Calu3 (cell line): ENCODE measurements at regions not wholly inside any gene's neighbourhood (a gene's known extent, or its start where the extent isn't known, plus 50 kb on each side); places are given as distances from the start of the nearest gene placed in this dataset.

Experiments used
- BruUV-seq: library from RNA; stranded (reverse); fragments of 400-500 nt; replicated peaks from 2 replicates; lab custom pipeline; 2021; lab: Mats Ljungman, UMichigan
- CTCF ChIA-PET: fragments of 300-600 bp; sonication (Branson Sonifier 250); formaldehyde crosslinking; loops from one replicate; lab custom pipeline; 2022; ENCODE audit warnings: antibody characterized with exemption; lab: Charles Lee
- DNase-seq: peaks from one replicate; pipeline ENCODE4 v3.0.0; 2022
- H3K27ac Mint-ChIP-seq: one replicate; pipeline ENCODE4 v1.8.0; 2022; ENCODE audit warnings: mixed read lengths; ENCODE audit not compliant: unreplicated experiment
- H3K27me3 Mint-ChIP-seq: one replicate; pipeline ENCODE4 v1.8.0; 2022; ENCODE audit warnings: mixed read lengths; ENCODE audit not compliant: unreplicated experiment
- H3K36me3 Mint-ChIP-seq: one replicate; pipeline ENCODE4 v1.8.0; 2022; ENCODE audit warnings: mild to moderate bottlenecking, moderate library complexity, mixed read lengths; ENCODE audit not compliant: insufficient read depth, unreplicated experiment
- H3K4me1 Mint-ChIP-seq: one replicate; pipeline ENCODE4 v1.8.0; 2022; ENCODE audit warnings: mild to moderate bottlenecking, low read depth, mixed read lengths; ENCODE audit not compliant: unreplicated experiment
- H3K4me3 Mint-ChIP-seq: one replicate; pipeline ENCODE4 v1.8.0; 2022; ENCODE audit warnings: mild to moderate bottlenecking, low read depth, moderate library complexity, mixed read lengths; ENCODE audit not compliant: unreplicated experiment
- H3K9me3 Mint-ChIP-seq: one replicate; pipeline ENCODE4 v1.8.0; 2022; ENCODE audit warnings: low read depth, mixed read lengths; ENCODE audit not compliant: unreplicated experiment
- CTCF ChIP-seq: fragments of 200-600 bp; IDR thresholded peaks from one replicate; pipeline ENCODE4 v1.8.0; 2022; ENCODE audit warnings: antibody characterized with exemption; ENCODE audit not compliant: unreplicated experiment
- intact Hi-C: fragments of 100-400 bp; cut with micrococcal nuclease; formaldehyde crosslinking; loops from one replicate; pipeline ENCODE4 v1.10.0; 2022; ENCODE audit not compliant: unreplicated experiment

DNA sequence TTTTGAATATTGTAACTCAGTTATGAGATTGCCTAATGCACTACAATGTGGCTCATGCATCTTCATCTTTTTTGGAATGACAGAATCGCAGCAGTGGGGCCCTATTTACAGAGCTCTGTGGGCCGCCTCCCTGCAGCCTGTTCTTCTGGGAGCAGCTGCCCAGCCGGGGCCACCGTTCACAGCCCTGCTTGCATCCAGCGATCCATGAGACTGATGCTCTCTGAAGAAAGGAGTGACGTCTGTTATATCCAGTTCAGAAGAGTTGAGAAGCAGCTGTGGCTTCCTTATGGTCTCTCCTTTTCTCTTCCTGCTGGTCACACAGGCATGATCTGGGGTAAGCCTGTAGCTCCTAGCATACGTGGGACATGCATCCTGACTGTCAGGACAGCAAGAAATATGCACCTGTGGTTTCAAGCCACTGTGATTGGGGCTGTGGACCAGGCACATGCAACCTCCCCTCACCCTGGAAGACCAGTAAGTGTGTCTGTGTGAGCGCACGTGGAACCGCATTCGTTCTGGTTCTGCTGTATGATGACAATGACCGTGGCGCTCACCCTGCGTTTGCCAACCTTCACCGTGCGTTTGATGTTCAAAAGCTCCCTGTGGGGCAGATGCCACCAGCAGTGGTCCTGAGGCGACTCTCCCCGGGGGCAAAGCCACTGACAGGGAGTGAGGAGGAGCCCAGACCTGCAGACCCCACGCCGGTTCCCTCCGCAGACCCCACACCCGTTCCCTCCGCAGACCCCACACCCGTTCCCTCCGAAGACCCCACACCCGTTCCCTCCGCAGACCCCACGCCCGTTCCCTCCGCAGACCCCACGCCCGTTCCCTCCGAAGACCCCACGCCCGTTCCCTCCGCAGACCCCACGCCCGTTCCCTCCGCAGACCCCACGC is 189.8 kb downstream of the TMEM18 start:
- H3K36me3 Mint-ChIP-seq: no peaks in the 10 kb centered on the region
- H3K4me1 Mint-ChIP-seq: no peaks in the 10 kb centered on the region
- intact Hi-C loops: no loop called here
- H3K27ac Mint-ChIP-seq: no peak overlapping the region
- CTCF ChIA-PET: no interaction called here
- H3K9me3 Mint-ChIP-seq: peaks cover 6% of the 10 kb centered on the region
- no peak overlapping the region for H3K4me3 Mint-ChIP-seq
- no TSS peak for BruUV-seq
- no peaks in the 10 kb centered on the region for H3K27me3 Mint-ChIP-seq
- TF ChIP-seq CTCF: no peak
- DNase-seq: no peak

GRCh38 chr2:486371-486770 is 190.8 kb downstream of the TMEM18 start:
- Mint-ChIP-seq H3K27ac (no peak overlapping the region), H3K27me3 (no peaks in the 10 kb centered on the region), H3K36me3 (no peaks in the 10 kb centered on the region), H3K4me3 (no peak overlapping the region), H3K9me3 (peaks cover 6% of the 10 kb centered on the region), H3K4me1 (no peaks in the 10 kb centered on the region)
- no TSS peak for BruUV-seq
- CTCF ChIA-PET: no interaction called here
- no peak for TF ChIP-seq CTCF
- DNase-seq: no peak
- intact Hi-C loops: no loop called here

GRCh38 chr2:481388-481787 is 193.5 kb upstream of the ALKAL2 start:
- no peak for TF ChIP-seq CTCF
- no TSS peak for BruUV-seq
- intact Hi-C loops: no loop called here
- H3K27ac Mint-ChIP-seq: no peak overlapping the region
- no peaks in the 10 kb centered on the region for H3K36me3 Mint-ChIP-seq
- DNase-seq: no peak
- peaks cover 3% of the 10 kb centered on the region for H3K9me3 Mint-ChIP-seq
- peaks cover 12% of the 10 kb centered on the region for H3K4me1 Mint-ChIP-seq
- H3K27me3 Mint-ChIP-seq: peaks cover 12% of the 10 kb centered on the region
- CTCF ChIA-PET: no interaction called here
- no peak overlapping the region for H3K4me3 Mint-ChIP-seq

GRCh38 chr2:479490-480176 is 191.7 kb upstream of the ALKAL2 start:
- BruUV-seq: no TSS peak
- peak overlapping the region; percentile 68 for H3K4me3 Mint-ChIP-seq
- H3K4me1 Mint-ChIP-seq: peaks cover 12% of the 10 kb centered on the region
- DNase-seq: peak; percentile 11
- intact Hi-C loops: no loop called here
- TF ChIP-seq CTCF: no peak
- no peaks in the 10 kb centered on the region for H3K36me3 Mint-ChIP-seq
- peaks cover 12% of the 10 kb centered on the region for H3K27me3 Mint-ChIP-seq
- peaks cover 8% of the 10 kb centered on the region for H3K9me3 Mint-ChIP-seq
- H3K27ac Mint-ChIP-seq: no peak overlapping the region
- CTCF ChIA-PET: no interaction called here
